Fibroblast of skin of left quadriceps (primary cell): ENCODE measurements at regions not wholly inside any gene's neighbourhood (a gene's known extent, or its start where the extent isn't known, plus 50 kb on each side); places are given as distances from the start of the nearest gene placed in this dataset.

Source experiments
- DNase-seq, 2 experiments: peaks; one replicate each; pipeline ENCODE4 v3.0.0-alpha.2; 2013; ENCODE audit warnings: low read depth in 2 of 2

DNA sequence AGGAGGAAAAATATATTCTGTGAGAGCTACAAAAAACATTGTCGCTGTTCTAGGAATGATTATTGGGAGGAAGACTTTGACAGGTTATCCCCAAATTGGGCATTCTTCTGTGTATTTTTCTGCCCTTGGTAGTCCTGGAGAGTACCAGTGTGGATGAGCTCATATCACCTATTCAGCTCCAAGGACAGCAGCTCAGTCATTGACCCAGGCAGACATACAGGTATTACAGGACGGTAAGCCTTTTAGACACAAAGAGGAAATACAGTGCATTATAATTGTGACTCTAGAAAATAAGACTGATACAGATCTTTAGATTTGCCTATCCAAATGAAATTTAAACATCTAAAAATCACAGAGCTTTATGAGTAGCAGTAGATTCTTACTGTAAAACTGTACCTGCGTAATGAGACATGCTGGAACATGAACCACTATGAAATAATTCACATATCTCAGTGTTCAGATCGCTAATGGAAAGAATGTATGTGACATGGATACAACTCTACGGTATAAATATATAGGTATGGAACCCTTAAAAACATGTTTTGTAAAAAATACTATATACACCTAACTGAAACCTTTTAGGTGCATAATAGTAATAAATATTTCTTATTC is 56.0 kb downstream of the PLK2 start:
- no peak for DNase-seq

DNA sequence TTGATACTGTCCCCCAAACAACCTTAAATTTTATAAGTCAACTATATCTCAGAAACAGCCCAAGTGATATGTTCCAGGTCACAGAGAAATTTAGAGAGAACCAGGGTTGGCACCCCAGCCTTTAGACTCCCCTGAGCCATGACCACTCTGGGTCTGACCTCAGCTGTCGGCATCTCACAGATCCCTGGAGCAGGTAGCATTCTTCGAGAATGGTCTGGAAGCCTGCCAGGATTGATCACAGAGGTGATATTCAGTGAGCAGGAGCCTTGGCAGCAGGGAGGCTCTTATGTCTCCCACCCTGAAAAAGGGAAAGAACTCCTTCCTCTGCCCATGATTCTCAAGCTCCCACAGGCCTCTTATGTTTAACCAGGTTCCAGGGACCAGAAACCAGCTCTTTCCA is 58.2 kb downstream of the PLK2 start:
- no peak for DNase-seq

DNA sequence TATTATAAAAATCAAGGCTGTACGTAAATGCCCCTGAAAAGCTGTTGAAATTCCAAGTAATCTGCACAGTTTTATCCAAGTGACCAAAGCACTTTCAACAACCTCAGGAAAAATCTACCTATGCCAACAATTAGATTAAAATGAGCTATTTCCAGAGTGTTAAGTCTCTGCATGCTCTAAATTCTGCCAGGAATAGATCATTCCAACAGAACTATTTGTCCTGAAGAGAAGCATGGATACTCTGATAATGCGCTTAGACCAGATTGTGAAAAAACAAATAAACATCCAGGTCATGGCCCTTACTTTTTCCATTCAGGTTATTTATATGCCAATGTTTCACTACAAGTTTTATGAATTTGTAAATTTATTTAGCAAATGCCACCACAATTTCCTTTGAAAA is 59.1 kb downstream of the PLK2 start:
- DNase-seq = no peak

DNA sequence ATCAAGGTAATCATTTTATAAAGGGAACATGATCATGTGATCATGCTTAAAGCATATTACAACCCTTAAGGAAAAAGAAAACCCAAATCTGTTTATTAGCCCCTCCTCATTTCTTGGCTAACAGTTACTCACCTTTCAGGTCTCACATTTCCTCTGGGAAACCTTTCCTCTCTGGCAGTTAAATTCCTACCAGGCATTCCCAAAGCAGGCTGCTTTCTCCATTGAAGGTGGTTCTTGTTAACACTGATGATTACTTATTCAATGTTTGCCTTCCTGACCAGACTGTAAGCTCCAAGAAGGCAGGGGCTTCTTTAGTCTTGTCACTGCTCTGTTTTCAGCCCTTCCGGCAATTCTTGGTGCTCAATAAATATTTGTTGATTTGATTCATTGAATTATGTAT is 59.9 kb downstream of the PLK2 start:
- DNase-seq = no peak

DNA sequence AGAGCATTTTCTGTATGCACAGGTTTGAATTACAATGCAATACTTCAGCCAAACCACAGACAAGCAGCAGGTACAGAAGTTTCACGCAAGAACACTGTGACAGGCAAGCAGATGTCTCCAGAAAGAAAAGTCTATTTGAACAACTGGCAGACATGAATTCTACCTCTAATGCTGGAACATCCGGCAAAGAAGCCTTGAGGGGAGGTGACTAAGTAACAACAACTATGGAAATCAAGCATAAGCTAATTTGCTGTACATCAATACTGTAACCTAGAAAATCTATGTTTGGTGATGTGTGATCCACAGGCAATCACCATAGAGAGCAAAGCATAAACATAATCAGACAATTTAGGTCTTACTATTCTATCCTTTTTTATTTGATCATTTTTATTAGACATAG is 65.5 kb downstream of the PLK2 start:
- no peak for DNase-seq

DNA sequence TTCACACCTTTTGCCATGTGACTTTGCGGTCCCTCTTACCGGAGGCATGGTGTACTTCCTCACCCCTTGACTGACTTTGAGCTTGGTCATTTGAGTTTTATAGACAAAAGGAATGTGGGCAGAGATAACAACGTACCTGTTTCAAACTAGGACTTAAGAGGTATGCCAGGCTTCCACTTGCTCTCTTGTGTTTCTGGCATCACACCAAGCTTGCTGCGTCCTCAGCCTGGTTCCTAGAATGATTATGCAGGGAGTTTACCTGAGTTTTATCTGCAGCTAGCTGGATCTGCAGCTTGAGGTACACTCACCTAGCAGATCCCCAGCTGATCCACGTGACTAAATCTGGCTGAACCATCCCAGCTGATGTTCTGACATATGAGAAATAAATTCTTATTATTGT is 66.2 kb downstream of the PLK2 start:
- DNase-seq = no peak

DNA sequence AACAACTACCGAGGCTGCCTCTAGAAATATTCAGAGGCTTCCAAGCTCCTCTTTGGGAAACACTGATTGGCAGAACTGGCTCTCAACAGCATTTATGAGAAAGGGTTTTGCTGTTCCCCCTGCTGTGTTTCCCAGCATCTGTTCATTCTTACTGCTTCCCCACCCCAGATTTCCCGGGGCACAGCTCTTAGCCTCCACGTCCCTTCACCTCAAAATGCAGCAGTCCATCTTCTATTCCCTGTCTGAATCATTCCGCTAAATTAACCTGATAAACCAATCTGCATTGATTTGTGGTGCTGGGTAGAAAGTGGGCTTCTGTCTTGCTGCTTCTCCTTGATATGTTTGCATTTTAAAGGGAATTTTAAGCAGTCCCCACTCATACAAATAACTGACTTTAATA is 67.4 kb downstream of the PLK2 start:
- no peak for DNase-seq

DNA sequence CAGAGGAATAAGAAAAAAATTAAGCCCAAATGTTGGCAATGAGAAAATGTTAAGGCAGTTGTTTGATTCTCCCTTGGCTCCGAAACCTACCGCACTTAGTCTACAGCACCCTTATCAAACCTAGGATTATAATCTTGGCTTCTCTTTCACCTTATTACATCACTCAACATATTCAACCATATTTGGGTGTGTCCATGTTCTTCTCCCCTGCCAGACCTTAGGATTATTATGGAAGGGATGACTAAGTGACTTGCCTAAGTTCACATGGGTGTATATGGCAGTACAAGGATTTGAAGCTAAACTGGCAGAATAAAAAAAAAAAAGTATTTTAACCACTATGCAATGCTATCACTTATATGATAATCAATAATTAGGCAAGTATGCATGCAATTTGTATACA is 76.4 kb downstream of the PLK2 start:
- no peak for DNase-seq

DNA sequence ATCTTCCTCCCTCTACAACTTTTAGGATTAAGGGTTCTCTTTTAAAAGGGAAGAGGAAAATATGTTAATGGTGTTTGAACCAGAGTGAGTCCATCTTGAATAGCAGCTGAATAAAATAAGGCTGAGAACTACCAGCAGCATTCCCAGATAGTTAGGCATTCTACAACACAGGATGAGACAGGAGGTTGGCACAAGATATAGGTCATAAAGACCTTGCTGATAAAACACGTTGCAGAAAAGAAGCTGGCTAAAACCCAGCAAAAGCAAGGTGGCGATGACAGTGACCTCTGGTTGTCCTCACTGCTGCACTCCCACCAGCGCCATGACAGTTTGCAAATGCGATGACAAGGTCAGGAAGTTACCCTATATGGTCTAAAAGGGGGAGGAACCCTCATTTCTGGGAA is 77.8 kb downstream of the PLK2 start:
- DNase-seq = no peak

DNA sequence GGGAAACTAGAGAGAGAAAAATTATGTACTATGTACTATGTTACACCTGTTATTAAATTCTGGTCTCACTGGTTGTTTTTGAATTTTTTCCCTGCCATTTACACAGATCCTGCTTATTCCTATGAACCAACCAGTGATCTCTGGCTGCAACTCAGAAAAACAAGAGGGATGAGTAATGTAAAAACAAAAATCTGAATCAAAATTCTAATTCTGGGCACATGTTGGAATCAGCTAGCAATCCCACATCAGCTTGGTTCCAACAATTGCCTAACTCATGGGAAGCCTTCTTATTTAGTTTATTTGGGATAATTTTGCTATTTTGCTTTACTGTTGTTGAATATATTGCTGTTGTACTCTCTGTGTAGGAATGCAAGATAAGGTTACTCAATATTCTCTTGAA is 78.3 kb downstream of the PLK2 start:
- no peak for DNase-seq

DNA sequence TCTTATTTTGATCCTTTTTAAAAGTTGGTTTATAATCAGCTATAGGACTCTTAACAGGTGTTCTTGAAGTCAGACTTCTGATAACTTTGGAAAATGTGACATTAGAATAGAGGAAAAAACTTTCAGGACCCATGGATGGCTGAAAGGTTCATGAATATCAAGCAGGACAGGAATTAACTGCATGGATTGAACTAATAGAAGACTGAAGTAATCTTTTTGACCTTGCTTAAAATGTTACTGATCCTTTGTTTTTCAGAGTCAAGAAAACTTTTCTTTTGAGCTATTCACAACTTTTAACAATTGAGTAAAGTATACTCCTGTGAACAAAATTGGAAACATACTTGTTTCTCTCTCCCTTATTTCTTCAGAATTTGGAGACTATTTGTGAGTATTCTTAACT is 79.2 kb downstream of the PLK2 start:
- DNase-seq = no peak

DNA sequence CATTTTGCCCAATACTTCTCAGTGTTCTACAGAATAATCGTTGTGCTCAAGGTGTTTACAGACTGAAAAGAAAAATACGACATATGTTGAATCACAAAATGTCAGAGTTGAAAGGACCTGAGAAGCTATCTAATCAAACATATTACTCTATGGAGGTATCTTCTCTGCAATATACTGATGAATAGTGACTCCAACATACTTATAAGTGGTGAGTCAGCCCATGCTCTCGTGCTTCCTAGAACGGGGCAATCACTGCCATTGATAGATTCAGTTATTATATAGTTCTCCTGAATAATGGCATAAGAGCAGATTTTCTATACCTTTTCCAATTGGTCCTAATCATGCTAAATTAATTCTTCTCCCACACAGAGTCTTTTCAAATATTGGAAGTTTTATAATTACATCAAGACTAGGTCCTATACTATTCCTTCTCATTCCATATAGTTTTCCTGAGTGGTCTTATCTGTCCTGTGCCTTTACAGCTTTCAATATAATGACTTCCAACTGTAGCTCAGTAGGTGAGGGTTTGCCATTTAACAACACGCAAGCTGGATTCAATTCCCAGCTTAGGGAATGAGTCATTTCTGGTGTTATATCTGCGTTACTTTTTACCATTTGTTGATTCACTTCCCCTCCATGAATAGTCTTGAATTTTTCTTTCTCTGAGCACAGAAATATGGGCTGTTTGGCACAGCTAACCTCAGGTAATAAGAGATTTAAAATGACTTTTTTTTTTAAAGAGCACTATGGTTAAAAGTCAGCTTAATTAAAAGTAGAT is 81.1 kb downstream of the PLK2 start:
- no peak for DNase-seq

DNA sequence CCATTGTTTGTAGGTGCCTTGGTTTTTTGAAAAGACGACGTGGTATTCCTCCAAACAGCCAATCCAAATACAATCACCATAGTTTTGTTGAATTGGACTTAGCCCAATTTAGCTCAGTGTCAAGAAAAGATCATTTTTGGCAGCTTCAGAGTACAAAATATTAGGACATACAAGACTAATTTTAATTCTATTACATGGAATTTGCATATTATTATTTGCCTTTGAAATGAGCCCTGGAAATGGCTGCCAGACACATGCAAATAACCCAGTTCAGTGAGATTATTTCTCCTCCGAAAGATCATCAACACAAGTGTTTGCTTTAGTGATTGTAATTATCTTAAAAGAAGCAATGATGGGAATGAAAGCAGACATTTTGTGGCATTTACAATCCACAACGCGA is 89.3 kb downstream of the PLK2 start:
- DNase-seq = no peak

DNA sequence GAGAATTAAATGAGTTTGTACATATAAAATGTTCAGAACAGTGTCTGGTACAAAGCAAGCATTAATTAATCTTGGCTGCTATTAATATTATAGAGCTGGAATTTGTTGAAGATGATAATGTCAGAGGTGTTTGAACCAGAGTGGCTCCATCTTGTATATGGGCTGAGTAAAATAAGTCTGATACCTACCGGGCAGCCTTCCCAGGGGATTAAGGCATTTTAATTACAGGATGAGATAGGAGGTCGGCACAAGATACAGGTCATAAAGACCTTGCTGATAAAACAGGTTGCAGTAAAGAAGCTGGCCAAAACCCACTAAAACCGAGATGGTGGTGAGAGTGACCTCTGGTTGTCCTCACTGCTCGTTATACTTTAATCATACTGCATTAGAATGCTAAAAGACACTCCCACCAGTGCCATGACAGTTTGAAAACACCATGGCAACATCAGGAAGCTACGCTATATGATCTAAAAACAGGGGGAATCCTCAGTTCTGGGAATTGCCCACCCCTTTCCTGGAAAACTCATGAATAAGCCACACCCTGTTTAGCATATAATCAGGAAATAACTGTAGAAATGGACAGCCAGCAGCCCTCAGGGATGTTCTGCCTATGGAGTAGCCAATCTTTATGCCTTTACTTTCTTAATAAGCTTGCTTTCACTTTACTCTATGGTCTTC is 90.2 kb downstream of the PLK2 start:
- DNase-seq = no peak

DNA sequence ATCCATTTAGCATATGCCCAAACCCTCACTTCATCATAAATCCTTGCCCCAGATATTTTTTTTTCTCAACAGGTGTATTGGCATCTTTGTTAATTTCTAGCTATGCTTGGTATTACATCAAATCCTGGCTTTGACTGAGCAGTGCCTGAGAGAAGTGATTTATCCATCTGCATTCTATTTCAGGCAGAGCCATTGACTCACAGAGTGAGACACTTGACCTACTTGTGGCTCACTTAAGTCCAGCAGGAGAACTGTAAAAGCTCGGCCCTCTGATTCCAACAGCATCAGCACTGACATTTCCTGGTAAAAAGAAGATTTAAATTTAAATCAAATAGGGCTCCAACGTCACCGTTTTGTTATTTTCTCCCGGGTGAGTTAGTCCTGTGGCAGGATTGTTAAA is 93.4 kb downstream of the PLK2 start:
- DNase-seq = no peak

DNA sequence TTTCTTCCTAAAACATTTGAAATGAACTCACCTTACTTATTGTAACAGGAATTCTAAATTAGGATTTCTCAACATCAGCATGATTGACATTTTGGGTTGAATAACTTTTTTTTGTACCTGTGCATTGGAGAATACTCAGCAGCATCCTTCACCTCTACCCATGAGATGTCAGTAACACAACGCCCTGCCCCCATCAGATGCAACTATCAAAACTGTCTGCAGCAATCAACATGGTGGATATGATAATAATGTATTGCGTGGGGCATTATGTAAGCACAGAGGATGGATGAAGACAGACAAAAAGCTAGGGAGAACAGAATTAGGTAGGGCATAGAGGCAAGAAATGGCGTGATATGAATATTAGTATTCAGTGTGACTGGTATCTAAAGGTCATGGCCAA is 94.1 kb downstream of the PLK2 start:
- no peak for DNase-seq

DNA sequence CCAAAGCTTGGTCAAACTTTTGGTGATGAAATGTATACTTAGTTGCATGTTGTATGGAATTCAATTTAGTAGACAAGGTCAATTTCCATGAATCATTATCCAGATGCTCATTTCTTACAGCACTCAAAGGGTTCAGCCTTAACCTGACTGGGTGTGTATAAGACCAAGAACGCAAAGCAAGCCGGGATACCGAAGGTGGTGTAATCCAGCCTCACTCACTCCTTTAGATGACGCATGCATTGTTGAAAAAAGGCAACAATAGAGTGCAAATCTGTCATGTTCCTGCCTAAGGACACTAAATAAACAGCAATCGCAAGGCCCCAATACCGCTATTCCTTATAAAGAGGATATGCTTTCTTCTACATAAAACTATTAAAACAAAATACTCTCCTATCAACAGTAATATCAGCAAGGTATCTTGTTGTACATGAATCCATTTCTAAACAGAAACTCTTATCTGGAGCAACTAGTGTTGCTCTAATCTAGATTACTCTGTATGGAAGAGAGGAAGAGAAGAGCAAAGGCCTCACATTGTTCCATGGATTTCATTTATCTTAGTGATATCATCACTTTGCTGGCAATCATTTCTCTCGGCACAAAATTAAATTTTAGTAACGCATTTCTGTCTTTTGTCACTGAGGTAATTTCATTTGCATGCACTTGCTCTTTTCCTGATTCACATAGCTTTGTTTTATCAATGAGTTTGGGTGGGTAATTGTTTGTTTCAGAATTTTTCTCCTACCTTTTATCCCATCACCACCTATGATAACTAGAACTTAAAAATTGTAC is 96.2 kb downstream of the PLK2 start:
- no peak for DNase-seq

DNA sequence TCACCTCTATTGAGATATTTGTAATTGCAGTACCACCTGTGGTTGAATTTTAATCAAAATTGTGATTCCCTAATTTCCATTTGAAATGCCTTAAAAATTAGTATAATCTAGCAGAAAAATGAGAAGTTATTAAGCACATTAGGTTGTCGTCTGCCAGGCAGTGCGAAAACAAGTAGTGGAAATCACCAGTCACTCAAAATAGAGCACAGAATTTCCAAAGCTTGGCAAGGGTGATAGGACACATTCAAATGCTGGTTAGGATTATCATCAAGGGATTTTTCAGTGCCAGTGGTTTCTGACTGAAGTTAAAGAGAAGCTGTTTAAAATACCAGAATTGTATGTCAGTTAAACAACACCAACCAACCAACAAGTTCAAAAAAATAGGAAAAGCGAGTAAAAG is 97.8 kb downstream of the PLK2 start:
- no peak for DNase-seq

DNA sequence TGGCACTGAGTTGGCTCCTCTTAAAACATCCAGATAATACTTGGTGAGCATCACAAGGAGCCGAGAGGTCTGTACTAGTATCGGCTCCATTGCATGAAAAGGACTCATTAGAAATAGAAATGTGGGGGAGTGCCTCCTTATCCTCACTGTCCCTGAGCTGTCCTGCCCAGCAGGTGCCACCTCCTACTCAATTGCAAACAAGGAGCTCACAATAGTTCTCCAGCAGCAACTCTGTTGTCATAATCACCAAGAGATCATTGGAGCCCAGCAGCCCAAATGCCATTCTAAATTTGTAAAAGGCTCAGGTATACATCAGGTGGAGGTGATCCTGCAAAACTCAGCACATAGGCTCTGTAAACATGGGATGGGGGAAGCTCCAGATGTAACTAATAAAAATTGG is 99.1 kb downstream of the PLK2 start:
- DNase-seq = no peak

DNA sequence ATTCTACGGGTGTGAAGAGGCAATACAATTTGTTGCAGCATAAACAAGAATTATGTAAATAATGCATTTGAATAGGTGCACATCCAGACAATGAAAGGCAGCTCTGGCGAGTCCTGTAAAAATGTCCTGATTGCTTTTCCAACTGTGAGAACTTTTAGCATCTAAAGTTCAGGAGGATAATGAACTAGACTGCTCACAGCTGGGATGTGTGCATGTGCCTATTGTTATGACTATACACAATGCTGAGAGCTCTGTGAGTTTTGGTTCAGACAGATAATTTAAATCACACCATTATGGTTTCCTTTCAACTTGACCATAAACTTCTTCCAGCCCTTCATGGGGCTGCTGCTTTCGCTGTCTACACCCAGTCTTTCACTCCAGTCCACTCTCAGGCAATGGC is 99.9 kb downstream of the PLK2 start:
- no peak for DNase-seq

DNA sequence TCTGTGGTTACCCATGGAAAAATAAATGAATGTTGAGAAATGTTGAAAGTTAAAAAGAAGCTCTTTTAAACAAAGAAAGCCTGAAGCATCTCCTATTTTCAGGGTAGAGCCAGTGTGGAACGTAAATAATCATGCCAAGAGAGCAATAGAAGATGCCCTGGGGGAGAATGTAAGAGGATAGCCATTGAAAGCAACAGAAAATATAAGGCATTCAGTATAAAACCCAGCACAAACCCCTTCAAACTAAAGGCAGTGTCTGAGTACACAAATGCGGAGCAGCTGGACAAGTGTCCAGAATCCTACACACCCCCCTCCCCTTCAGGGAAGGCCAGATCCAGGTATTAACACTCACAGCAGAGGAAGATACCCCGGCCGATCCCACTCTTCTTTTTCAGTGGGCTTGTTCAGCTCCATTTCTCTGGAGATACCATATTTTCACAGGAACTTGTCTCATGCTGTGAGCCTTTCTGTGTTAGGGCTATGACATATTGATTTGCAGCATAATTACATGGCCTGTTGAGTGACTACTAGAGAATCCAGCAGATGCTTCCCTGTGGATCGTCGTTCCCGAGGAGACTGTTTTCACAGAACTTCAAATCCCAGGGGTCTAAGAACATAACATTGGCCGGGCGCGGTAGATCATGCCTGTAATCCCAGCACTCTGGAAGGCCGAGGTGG is 101.2 kb downstream of the PLK2 start:
- DNase-seq = no peak
